C4-2B (cell line): ENCODE measurements at regions not wholly inside any gene's neighbourhood (a gene's known extent, or its start where the extent isn't known, plus 50 kb on each side); places are given as distances from the start of the nearest gene placed in this dataset.

ENCODE experiments used
- H3K27ac ChIP-seq: fragments of 450-650 bp; 2 replicates; pipeline ENCODE4 v1.5.1; 2017
- CTCF ChIP-seq: fragments of 450-650 bp; conservative IDR thresholded peaks from 2 replicates; pipeline ENCODE4 v1.5.1; 2017; ENCODE audit warnings: mild to moderate bottlenecking
- ZFX ChIP-seq: fragments of 450-650 bp; IDR thresholded peaks from 2 replicates; pipeline ENCODE4 v1.6.1; 2017

- TF ChIP-seq ZFX, result no peak
- no peak for TF ChIP-seq CTCF
- H3K27ac ChIP-seq, result no peak overlapping the region
These were observed 83.7 kb upstream of the WDR72 start for GRCh38 chr15:53843166-53843565.

GRCh38 chr15:53841651-53842050, 82.2 kb upstream of the WDR72 start:
- TF ChIP-seq ZFX, result no peak
- no peak for TF ChIP-seq CTCF

GRCh38 chr15:53840681-53841080, 81.2 kb upstream of the WDR72 start:
- no peak overlapping the region for H3K27ac ChIP-seq
- no peak for TF ChIP-seq ZFX
- TF ChIP-seq CTCF, result no peak

More at GRCh38 chr15:53841651-53842050, 82.2 kb upstream of the WDR72 start:
- H3K27ac ChIP-seq, result no peak overlapping the region

- H3K27ac ChIP-seq, result no peak overlapping the region
- TF ChIP-seq ZFX, result no peak
- no peak for TF ChIP-seq CTCF
These were observed 77.8 kb upstream of the WDR72 start for GRCh38 chr15:53837263-53837662.

GRCh38 chr15:53836618-53837017, 77.2 kb upstream of the WDR72 start:
- TF ChIP-seq ZFX (no peak), CTCF (no peak)
- no peak overlapping the region for H3K27ac ChIP-seq

GRCh38 chr15:53835309-53835708, 75.8 kb upstream of the WDR72 start:
- no peak overlapping the region for H3K27ac ChIP-seq
- no peak for TF ChIP-seq ZFX
- TF ChIP-seq CTCF, result no peak

- H3K27ac ChIP-seq, result no peak overlapping the region
- TF ChIP-seq CTCF (no peak), ZFX (no peak)
These were observed 74.8 kb upstream of the WDR72 start for GRCh38 chr15:53834214-53834613.
